ENCODE measurements at regions not wholly inside any gene's neighbourhood (a gene's known extent, or its start where the extent isn't known, plus 50 kb on each side); places are given as distances from the start of the nearest gene placed in this dataset.

DNA sequence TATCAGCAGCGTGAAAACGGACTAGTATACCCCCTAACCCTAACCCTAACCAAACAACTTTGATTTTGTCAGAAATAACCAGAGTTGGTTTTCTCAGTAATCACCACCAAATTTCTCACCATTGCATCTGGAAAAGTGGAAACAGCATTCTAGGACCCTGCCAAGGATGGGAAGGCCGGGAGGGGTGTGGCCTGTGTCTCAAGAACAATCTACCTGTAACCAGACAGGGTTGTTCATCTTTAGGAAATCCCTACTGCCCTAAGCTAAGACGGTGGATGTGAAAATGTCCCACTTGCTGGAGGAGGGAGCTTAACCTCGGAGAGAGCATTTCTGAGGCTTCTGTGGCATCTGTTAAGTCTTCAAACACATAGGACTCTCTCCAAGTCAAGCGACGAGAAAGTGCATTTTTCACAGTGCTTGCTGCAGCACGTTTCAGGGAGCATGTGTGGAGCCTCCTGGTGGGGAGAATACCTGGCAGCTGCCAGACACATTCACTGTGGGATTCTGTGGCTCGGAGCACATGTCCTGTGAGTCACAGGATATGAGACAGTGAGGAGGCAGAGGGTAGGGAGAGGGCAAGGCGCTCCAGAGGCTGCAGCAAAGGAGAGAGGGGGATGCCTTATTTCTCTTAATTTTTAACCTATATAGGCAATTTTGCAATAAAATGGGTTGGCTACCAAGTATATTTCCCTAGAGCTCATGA, 207.5 kb downstream of the SPP2 start:
- no peaks in the 10 kb centered on the region for H3K36me3 Mint-ChIP-seq (ENCODE audit: insufficient read depth)
- H3K9me3 Mint-ChIP-seq (ENCODE audit: low read depth): no peaks in the 10 kb centered on the region
- no peak for DNase-seq (ENCODE audit: low spot score, unreplicated experiment)
- H3K27ac Mint-ChIP-seq: no peak overlapping the region
- H3K4me1 Mint-ChIP-seq (ENCODE audit: low read depth): peaks cover 11% of the 10 kb centered on the region
- TF ChIP-seq CTCF (IDR thresholded peaks at IDR 0.05; ENCODE audit: unreplicated experiment): peak; percentile 55
- no peak overlapping the region for H3K4me3 Mint-ChIP-seq (ENCODE audit: low read depth)
- H3K27me3 Mint-ChIP-seq: no peaks in the 10 kb centered on the region

DNA sequence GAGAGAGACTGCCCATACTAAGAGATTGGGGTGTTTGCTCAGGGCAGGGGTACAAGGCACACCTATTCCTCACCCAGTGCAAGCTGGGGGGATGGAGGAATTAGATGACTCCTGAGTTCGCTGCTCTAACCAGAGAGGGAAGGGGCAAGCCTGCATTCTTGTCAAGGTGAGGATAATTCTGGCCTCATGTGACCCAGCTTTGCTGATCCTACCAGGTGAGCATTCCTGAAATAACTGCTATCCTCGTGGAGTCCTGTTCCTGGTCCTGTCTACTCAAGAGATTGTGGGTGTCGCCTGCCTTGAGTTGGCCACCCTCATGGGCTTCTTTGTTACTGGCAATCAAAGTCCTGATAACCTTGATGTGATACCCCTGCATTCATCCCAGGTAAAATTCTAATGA, 206.0 kb downstream of the SPP2 start:
- no peak for TF ChIP-seq CTCF (IDR thresholded peaks at IDR 0.05; ENCODE audit: unreplicated experiment)
- Mint-ChIP-seq H3K4me3 (ENCODE audit: low read depth) (no peak overlapping the region), H3K4me1 (ENCODE audit: low read depth) (peaks cover 12% of the 10 kb centered on the region), H3K9me3 (ENCODE audit: low read depth) (no peaks in the 10 kb centered on the region), H3K27me3 (peaks cover 7% of the 10 kb centered on the region), H3K27ac (no peak overlapping the region), H3K36me3 (ENCODE audit: insufficient read depth) (no peaks in the 10 kb centered on the region)
- no peak for DNase-seq (ENCODE audit: low spot score, unreplicated experiment)

DNA sequence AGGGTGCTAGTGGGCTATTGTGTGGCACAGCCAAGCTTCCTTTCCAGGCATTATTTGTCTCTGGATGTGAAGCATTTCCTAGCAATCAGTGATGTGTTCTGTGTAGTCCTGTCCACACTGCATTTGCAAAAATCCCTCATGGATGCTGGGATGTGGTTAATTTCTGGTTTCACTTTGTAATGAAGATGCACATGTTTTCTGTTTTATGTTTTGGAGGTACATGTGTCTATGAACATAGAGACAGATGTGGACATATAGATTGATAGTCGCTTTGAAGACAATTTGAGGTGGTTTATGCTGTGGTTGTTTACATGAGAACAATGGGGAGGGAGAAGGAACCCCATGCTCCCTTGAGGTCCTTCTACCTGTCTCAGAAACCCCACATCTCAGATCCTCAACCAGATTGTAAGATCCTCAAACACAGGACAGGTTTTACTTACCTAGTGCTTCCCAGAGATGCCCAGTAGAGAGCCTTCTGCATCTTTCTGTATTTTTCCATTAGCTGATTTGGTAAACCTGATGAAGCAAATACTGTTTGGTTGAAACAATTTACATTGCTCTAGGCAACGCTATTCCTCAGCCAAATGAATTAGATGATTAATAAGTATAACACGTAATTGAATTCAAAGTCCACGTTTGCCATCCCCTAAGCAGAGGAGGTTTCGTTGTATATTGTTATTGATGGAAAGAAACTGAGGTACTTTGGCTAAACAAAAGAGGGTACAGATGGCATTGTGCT, 204.4 kb downstream of the SPP2 start:
- Mint-ChIP-seq H3K36me3 (ENCODE audit: insufficient read depth) (no peaks in the 10 kb centered on the region), H3K4me1 (ENCODE audit: low read depth) (peaks cover 16% of the 10 kb centered on the region), H3K27ac (no peak overlapping the region), H3K4me3 (ENCODE audit: low read depth) (no peak overlapping the region), H3K9me3 (ENCODE audit: low read depth) (no peaks in the 10 kb centered on the region), H3K27me3 (peaks cover 7% of the 10 kb centered on the region)
- no peak for DNase-seq (ENCODE audit: low spot score, unreplicated experiment)
- TF ChIP-seq CTCF (IDR thresholded peaks at IDR 0.05; ENCODE audit: unreplicated experiment): no peak

- Mint-ChIP-seq H3K9me3 (ENCODE audit: low read depth) (peaks cover 3% of the 10 kb centered on the region), H3K4me3 (ENCODE audit: low read depth) (no peak overlapping the region), H3K36me3 (ENCODE audit: insufficient read depth) (no peaks in the 10 kb centered on the region), H3K27ac (no peak overlapping the region), H3K27me3 (peaks cover 7% of the 10 kb centered on the region), H3K4me1 (ENCODE audit: low read depth) (peaks cover 12% of the 10 kb centered on the region)
- TF ChIP-seq CTCF (IDR thresholded peaks at IDR 0.05; ENCODE audit: unreplicated experiment): no peak
- DNase-seq (ENCODE audit: low spot score, unreplicated experiment): no peak
Observed at GRCh38 chr2:234252772-234253171, 202.3 kb downstream of the SPP2 start.

DNA sequence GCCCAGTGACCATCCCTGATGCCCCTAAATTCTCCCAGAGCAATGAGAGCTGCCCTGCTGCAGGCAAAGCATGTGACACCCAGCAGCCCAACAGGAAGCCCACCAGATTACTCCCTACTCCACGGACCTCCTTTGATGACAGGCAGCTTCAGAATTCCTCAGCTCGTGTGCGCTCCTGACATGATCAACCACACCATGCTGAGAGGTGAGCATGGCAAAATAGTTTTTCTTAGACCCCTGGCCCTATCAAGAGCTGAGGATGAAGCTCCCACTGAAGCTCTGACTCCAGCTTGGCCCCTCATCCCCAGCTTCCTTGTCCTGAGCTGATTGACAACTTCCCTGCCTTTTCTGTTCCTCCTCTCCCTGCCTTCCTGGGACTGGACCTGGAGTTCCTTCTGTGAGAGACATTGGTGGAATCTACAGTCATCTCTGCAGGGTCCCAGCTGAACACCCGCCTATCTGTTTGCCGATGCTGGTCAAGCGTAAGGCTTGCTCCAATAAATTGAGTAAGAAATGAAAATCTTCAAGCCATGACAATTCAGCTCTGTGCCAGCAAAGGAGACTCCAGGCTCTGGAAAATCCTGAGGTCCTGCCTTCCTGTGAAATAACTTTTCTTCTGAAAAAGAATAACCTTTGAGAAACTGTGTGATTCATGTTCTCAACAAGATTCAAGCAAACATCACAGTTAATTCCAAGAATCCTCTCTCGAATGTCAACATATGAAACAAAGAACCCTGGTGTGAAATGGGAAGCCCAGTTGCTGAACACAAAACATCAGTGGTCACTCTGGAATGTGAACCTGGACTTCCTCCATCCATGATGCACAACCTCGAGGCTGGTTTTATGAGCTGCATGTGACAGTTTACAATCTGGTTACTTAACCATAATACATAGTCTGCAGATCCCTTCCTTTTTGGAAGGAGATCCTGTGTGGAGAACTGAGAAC, 201.1 kb downstream of the SPP2 start:
- Mint-ChIP-seq H3K27me3 (peaks cover 7% of the 10 kb centered on the region), H3K4me1 (ENCODE audit: low read depth) (peaks cover 12% of the 10 kb centered on the region), H3K27ac (no peak overlapping the region), H3K4me3 (ENCODE audit: low read depth) (no peak overlapping the region), H3K36me3 (ENCODE audit: insufficient read depth) (no peaks in the 10 kb centered on the region), H3K9me3 (ENCODE audit: low read depth) (peaks cover 3% of the 10 kb centered on the region)
- no peak for DNase-seq (ENCODE audit: low spot score, unreplicated experiment)
- TF ChIP-seq CTCF (IDR thresholded peaks at IDR 0.05; ENCODE audit: unreplicated experiment): no peak

Measured in progenitor cell of endocrine pancreas (in vitro differentiated cells).